Stimulated activated CD4-positive, alpha-beta T cell treated with anti-CD3 and anti-CD28 coated beads, TNF-alpha, amount 100 ng/mL, for 4 hours (primary cell): ENCODE measurements at regions not wholly inside any gene's neighbourhood (a gene's known extent, or its start where the extent isn't known, plus 50 kb on each side); places are given as distances from the start of the nearest gene placed in this dataset.
"Not testable (repeated sequence)": the region's sequence is repeated elsewhere in the genome, so short reads cannot be mapped to it uniquely, and the experiment has no call there.

Experiments
- DNase-seq, 3 experiments: peaks; one replicate each; pipeline ENCODE4 v3.0.0-alpha.2; 2020; ENCODE audit warnings: low read depth in 3 of 3

DNA sequence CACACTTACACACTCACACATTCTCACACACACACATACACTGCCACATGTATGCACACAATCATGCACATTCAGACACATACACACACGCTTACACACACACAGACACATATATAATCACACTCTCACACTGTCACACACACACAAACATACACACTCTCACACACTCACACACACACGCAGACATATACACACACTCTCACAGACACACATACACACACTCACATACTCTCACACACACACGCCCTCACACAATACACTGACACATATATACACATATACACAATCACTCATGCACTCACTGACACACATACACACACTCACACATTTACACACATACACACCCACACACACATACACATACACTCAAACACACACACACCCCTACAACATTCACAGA is 435.3 kb upstream of the FRG1 start:
- no peak for DNase-seq

DNA sequence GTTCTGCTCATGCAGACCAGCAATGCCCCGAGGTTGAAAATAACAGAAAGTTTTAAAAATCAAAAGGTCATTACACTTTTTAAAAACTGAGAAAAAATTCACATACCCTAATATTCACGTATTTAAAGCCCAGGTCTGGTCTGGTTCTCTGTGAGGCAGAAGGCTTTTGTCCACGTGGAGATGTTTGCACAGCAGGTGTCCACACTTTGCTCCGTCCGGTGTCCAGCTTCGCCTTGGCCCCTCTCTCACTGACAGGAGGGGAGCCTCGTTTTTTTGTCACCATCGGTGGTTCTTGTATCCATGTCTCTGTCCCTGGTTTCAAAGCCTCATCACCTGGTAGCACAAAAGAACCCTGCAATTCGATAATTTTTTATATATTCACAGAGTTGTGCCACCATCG is 434.6 kb upstream of the FRG1 start:
- DNase-seq = no peak

DNA sequence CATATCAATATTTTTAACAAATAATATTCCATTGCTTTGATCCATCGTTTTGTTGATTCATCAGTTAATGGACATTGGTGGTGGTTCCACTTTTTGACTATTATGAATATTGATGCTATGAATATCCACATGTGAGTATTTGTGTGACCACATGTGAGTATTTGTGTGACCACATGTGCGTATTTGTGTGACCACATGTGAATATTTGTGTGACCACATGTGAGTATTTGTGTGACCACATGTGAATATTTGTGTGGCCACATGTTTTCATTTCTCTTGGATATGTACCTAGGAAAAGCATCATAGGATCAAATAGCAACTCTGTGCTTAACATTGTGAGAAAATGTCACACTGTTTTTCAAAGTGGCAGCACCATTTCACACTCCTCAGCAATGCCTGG is 433.6 kb upstream of the FRG1 start:
- DNase-seq = no peak

DNA sequence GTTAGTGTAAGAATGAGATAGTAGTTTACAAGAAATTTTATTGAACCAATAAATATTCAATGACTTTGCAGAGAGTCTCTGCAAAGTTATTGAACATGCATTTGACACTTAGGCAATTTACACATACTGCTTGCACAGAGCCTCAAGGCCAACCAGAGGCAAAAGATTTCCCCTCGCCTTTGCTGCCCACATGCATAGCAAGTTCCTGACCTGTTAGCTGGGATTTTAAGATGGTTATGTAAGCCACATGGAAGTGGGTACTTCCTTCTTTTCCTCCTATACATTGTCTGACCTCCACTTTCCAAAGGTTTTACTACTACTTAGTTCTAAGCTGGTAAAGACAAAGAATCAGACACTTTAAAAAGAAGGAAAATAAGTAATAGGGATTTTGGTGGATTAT is 430.1 kb upstream of the FRG1 start:
- DNase-seq = no peak

DNA sequence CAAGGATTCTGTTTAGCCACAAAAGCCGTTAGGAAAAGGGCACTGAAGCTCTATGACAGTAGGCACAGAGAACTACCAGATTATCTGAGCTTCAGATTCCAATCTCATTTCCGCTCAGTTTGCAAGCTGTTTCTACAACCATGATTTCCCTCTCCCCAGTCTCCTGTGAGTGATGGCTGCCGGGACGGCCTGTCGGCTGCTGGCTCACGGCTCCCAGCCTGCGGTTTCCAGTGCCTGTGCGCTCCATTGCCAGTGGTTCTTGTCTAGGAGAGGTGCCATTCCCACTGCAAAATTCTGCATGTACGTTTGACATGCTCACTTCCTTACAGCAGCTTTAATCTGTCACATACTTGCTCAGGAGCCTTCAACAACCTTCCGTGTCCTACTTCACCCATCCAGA is 429.1 kb upstream of the FRG1 start:
- DNase-seq = no peak

DNA sequence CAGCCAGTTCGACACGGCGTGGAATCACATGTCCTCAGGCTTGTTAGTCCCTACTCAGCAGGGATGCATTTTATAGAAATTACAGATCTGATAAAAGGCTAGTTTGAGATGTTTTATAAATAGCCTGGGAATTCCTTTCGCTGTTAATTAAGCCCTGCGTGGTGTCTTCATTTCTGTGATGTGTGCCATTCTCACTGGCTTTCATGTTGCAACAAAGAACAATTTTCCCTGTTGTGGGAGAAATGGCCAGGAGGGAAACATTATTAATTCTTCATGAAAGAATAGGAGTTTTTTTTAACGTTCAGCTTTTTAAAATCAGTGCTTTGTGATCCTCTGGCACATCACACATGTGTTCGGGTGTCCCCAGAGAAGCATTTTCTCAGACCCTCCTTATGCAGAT is 427.3 kb upstream of the FRG1 start:
- DNase-seq = no peak

DNA sequence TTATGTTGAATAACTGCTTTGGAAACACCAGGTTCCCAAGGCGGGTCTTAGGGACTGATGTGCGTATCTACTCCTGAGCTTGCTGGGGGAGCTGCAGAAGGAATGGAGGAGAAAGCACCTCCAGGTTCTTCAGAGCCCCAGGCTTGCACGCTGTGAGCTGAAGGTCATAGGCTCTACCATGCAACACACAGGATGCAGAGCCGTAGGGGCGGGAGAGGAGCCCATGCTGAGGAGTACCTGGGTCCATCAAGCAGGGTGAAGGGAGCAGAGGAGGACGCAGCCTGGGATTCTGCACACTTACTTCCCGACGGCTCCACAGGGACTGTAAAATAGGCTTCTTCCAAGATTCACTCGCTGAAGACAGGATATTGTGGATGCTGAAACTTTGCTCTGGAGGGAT is 426.5 kb upstream of the FRG1 start:
- no peak for DNase-seq

DNA sequence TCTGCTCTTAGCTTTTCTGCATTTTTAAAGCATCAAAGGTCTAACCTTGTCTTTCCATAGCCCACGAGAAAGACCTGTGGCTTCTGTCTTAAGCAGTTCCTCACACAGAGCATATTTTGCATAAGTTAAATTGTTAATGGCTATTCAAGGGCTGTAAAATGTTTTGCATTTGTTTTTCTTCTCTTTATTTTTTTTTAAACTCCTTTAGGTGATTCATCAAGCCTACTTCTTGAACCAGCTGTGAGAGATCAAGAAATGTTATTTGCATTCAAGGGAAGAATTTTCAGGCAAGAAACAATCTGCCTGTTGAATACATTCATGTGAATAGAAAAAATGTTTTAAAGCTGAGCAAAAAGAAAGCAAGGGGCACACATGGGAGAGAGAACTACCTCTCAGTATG is 423.8 kb upstream of the FRG1 start:
- no peak for DNase-seq

DNA sequence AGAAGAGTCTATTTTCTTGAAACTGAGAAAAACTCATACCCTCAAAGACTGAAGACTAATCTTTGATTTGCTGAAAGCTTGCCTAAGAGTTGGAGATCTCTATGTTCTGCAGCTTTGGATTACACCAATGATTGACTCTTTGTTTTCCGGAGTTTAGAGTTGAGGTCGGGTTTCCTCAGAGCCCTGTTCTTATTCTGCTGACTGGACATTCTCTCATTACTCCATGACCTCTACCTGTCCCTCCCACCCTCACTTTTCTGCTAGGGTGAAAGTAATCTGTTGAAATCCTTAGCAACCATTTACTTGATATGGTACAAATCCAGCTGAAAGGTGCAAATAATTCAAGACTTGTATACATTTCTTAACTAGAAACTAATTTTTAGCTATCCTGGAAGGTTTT is 421.5 kb upstream of the FRG1 start:
- DNase-seq = no peak

DNA sequence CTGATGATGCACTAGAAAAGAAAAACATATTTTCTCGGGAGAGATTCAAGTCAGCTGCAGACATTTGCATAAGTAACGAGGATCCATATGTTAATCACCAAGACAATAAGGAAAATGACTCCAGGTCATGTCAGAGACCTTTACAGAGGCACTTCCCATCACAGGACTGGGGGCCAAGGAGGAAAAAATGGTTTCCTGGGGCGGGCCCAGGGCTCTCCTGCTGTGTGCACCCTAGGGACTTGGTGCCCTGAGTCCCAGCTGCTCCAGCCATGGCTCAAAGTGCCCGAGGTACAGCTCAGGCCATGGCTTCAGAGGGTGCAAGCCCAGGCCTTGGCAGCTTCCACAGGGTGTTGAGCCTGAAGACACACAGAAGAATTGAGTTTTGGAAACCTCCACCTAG is 415.4 kb upstream of the FRG1 start:
- no peak for DNase-seq

DNA sequence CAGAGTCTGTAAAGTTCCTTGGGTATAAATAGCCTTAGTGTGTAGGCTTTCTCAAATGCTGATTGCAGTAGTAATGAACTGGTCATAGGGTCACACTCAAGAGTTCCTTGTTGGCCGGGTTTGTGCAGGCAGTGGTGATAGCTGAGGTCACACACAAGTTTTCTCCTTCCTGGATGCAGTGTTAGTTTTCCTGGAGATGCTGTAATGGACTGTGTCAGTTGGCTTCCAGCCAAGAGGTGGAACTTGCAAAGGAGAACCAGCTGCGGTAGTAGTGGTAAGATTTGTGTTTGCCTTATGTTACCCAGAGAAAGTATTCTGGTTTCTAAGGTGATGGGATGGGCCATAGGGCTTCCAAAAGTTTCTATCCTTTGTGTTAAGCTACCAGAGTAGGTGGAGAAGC is 409.8 kb upstream of the FRG1 start:
- no peak for DNase-seq

DNA sequence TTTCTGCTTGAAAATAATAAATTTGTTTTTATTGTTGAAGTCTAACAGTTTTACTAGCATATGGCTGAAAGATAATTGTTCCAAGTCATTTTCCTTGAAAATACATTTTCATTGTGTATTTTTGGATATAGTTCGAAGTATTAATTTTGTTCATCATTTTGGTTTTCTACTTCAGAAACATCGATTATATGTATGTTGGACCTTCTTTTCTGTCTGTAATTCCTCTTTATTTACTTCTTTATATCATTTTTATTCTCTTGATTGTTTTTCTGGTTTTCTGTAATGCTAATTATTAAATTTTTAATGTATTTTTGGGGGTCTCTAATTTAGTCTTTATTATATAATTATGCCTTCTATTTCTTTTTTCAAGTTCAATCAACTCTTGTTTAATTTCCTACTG is 407.1 kb upstream of the FRG1 start:
- DNase-seq = no peak

DNA sequence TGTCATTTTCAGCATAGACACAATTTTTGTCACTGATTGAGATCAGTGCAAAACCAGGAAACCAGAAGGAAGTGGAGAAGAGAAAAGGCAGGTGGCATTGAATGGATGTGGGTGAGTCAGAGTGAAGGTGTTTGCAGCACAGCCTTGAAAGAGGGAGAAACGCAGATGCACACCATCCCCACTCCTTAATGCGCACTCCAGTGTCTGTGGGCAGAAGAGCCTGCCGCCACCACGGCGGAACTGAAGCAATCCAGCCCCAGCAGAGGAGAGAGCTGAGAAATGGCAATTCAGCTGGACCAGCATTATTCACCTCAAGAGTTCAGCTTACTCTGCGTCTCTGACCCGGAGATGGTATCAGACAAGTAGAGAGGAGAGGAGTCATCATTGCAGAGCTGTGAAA is 393.1 kb upstream of the FRG1 start:
- DNase-seq = no peak

DNA sequence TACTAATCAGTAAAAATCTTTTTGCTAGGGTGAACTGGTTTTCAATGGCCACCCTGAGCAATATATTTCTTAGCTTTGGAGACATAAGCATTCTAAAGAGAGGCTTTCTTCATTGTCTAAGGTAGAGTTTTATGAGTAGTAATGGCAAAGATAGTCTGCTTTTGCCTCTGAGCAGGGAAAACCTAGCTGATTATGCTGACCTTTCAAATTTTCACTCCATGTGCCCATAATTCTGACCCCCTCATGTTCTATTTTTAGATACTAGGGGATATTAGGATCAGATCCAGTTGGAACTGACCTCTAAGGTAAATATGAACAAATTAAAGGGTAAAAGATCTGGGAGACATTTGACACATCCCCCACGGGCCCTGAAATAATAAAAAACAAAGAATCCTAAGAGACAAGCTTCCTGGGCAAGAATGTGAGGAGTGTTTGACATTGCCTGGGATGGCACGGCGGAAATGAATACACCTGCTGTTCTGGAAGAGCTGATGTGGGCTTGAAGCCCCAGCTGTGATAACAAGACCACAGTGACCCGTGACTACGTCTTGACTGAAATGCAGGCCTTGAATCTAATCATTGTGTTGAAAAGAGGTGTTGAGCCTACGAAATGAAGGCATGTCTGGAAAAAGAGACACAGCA is 392.1 kb upstream of the FRG1 start:
- DNase-seq = no peak

DNA sequence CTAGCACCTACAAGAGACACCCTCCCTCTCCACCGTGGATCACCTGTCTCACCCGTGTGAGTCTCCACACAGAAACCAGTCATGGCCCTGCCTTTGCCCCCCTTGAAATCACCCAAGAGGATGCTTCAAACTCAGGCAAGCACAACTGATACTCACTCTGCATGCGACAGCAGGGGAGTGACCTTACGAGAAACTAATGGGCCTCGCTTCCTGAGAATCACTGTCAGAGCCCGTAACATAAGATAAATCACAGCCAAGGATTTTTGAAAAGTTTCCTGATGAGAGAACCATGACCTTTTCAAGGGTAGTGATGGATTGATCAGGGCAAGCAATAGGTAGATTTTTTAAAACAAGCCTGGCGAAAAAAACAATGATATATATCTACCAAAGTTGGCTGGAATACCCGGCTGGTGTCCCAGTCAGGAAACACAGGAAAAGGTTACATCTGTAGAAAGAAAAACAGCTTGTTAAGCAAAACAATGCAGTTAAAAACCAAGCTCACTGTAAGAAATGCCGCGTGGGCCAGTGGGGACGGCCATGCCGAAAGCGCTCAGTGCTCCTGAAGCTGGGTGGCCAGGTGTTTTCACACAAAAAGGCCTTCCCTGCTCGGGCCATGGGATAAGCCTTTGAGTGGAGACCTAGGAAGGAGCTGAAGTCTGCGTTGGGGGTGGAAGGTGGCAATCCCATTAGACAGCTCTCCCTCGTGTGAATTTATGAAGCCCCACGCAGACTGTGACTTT is 388.6 kb upstream of the FRG1 start:
- not testable (repeated sequence) for DNase-seq

DNA sequence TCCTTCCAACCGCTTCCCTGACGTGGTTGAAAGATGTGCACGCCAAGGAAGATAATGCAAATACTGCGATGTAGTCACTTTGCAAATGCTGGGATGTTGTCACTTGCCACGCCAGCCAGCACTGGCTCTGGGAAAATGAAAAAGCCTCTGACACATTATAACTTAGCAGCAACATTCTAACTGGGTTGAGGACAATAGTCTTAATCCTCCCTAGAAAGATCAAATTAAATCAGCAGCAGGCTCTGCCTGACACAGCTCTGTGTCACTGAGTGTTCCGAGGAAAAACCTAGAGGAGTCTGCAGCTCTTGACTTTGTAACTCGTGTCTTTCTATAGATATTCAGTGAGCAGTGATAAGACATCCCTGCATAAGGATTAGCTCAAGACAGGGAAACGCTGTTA is 380.1 kb upstream of the FRG1 start:
- not testable (repeated sequence) for DNase-seq

DNA sequence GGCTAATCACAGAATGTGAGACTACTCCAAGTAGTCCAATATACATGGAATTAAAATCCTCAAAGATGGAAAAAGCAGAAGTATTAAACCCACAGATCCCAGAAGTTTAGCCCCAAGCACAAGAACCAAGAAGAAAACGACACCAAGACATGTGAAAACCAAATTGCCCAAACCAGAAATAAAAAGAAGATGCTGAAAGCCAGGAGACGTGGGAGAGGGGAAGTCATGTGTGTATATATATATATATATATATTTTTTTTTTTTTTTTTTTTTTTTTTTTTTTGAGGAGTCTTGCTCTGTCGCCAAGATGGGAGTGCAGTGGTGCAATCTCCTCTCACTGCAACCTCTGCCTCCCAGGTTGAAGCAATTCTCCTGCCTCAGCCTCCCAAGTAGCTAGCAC is 376.9 kb upstream of the FRG1 start:
- DNase-seq = not testable (repeated sequence)

DNA sequence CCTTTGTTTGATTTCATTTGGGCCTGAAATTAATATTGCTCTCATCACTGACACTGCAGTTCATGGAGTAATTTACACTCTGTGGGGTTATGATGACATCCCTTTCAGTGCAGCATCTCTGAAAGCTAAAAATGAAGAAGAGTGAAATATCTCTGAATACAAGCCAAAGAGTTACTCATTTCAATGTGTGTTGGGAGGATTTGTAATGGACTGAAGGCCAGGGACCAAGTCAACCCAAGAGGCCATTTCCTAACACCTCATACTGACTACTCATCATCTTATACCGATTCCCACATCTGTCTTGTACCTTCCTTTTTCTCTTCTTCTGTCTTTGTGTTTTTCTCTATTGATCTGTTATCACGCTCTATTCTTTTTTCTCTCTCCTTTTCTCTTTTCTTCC is 374.4 kb upstream of the FRG1 start:
- not testable (repeated sequence) for DNase-seq

DNA sequence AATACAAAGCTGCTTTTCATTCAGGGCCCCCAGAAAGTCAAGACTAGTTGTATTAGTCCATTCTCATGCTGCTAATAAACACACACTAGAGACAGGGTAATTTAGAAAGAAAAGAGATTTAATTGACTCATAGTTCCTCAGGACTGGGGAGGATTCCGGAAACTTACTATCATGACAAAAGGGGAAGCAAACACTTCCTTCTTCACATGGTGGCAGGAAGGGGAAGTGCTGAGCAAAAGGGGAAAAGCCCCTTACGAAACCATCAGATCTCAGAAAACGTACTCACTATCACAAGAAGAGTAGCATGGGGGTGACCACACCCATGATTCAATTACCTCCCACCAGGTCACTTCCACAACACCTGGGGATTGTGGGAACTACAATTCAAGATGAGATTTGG is 373.8 kb upstream of the FRG1 start:
- not testable (repeated sequence) for DNase-seq

DNA sequence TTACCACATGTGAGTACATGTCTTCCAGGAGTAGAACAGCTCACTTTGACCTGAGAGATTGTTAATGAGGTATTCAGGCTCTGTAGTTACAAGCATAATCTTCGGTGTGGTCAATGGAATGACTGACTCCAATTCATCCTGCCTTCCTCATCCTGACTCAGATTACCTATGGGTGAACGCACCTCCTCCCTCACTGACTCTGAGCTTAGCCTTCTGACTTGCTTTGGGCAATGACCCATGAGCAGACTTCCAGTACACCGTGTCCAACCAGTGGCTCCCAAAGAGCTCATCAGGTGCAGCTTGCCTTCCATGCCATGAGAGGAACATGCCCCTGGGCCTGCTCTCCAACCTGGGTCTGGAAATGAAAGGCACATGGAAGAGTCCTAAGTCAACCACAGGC is 361.0 kb upstream of the FRG1 start:
- DNase-seq = not testable (repeated sequence)

DNA sequence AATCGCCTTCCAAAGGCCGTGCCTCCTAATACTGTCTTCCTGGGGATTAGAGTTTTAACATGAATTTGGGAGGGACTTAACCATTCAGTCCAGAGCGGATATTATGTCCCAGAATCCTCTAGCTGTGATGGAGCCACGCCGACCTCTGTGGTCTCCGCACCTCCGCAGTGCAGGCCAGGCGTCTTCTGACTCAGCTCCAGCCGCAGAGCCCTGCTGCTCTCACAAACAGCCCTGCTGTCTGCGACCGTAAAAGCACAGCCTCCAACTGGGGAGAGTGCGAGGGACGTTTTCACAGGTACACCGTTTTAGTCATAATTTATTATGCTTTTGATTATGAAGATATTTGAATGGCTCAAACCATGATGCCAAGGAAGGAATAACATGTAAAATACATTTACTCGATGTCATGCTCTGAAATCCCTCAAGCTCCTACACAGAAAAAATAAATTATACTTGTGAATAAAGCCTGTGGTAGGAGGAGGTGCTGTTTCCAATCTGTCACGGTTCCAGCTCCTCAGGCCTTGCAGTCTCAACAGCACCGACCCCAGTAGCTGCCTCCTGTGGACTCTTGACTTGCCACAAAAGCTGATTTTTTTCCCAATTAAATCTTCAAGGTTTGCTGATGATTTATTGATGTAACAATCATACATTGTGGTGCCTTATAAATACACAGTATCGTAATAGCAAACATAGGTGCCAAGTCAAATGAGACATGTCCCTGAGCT is 353.6 kb upstream of the FRG1 start:
- DNase-seq = not testable (repeated sequence)

DNA sequence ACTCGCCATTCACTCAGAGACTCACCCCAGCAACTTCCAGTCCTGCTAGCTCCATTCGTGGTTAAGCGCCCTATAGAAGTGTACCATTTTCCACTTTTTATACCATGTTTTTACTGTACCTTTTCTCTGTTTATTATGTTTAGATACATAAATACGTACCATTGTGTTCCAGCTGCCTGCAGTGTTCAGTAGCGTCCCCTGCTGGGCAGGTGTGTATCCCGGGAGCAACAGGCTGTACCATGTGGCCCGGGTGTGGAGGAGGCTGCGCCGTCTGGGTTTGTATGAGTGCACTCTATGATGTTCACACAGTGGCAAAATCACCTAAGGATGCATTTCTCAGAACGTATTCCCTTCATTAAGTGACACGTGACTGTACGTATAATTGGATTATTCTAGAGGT is 351.5 kb upstream of the FRG1 start:
- DNase-seq = not testable (repeated sequence)

DNA sequence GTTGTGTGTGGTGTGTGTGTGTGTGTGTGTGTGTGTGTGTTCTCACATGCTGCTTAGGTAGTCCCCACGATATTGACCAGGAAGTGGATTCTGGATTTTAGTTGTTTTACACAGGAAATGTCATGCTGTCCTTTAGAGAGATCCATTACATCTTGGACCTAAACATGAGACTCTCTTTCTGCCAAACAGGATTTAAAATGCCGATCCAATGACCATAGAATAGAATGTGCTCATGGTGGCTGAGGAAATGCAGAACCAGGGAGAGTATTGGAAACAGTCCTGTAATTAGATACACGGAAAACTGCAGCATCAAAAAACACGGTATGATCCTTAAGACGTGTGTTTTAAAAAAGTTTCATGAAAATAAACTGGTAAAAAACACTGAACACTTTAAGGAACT is 347.8 kb upstream of the FRG1 start:
- DNase-seq = no peak
